Activated B cell treated with CpG ODN at 0.5 μM for 24 hours (primary cell): ENCODE measurements at regions not wholly inside any gene's neighbourhood (a gene's known extent, or its start where the extent isn't known, plus 50 kb on each side); places are given as distances from the start of the nearest gene placed in this dataset.

Experiments
- ATAC-seq: fragments of 200-7000 bp; cut with Tn5 transposase; one replicate; pipeline ENCODE4 v1.10.0; 2021; ENCODE audit warnings: low read depth, mild to moderate bottlenecking, moderate library complexity
- CTCF ChIA-PET: fragments of 350-600 bp; sonication (Branson Sonifier 250); formaldehyde crosslinking; loops from one replicate; lab custom pipeline; 2021; ENCODE audit warnings: antibody characterized with exemption; lab: Charles Lee
- POLR2A ChIA-PET: fragments of 350-600 bp; sonication (Branson Sonifier 250); formaldehyde crosslinking; loops from one replicate; lab custom pipeline; 2021; ENCODE audit warnings: antibody characterized with exemption; lab: Charles Lee
- DNase-seq: peaks from one replicate; pipeline ENCODE4 v3.0.0; 2022
- H3K27ac Mint-ChIP-seq: one replicate; pipeline ENCODE4 v1.8.0; 2020; ENCODE audit warnings: mixed read lengths
- H3K27me3 Mint-ChIP-seq: one replicate; pipeline ENCODE4 v1.8.0; 2021; ENCODE audit warnings: mixed read lengths
- H3K36me3 Mint-ChIP-seq: one replicate; pipeline ENCODE4 v1.8.0; 2021; ENCODE audit warnings: low read depth, mixed read lengths
- H3K4me1 Mint-ChIP-seq: one replicate; pipeline ENCODE4 v1.8.0; 2021; ENCODE audit warnings: mixed read lengths
- H3K4me3 Mint-ChIP-seq: one replicate; pipeline ENCODE4 v1.8.0; 2020; ENCODE audit warnings: mild to moderate bottlenecking, mixed read lengths
- H3K9me3 Mint-ChIP-seq: one replicate; pipeline ENCODE4 v1.8.0; 2020; ENCODE audit warnings: mixed read lengths
- intact Hi-C: fragments of 100-400 bp; cut with micrococcal nuclease; formaldehyde crosslinking; loops from one replicate; pipeline ENCODE4 v1.15.1; 2024
- TF ChIP-seq, protein P1 (sequence below): fragments of 200-600 bp; IDR thresholded peaks from one replicate; pipeline ENCODE4 v1.8.0; 2022; ENCODE audit warnings: antibody characterized with exemption, mild to moderate bottlenecking

DNA sequence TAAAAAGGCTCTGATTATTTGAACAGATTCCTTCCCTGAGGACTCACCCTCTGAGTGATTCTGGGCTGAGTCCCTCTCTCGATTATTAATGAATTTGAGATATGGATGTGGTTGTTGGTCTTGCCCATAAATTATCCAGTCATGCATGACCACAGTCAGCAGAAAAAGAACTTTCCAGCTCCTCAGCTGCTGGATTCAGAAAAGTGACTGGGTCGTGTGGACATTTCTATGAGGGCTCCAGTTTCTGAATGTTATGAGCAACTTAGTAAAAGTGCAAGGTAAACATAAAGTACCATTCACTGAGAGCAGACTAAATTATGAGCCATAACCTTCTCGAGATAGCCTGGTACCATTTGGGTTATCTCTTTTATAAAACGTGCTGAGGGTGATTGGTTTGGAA lies 100.1 kb upstream of the CLDN10 start:
- no peak overlapping the region for H3K27ac Mint-ChIP-seq
- no peaks in the 10 kb centered on the region for H3K36me3 Mint-ChIP-seq
- no peak overlapping the region for H3K4me3 Mint-ChIP-seq
- ATAC-seq = no peak
- H3K4me1 Mint-ChIP-seq = no peaks in the 10 kb centered on the region
- H3K27me3 Mint-ChIP-seq = peaks cover 3% of the 10 kb centered on the region
- DNase-seq = no peak
- CTCF ChIA-PET = no interaction called here
- POLR2A ChIA-PET = no interaction called here
- no peaks in the 10 kb centered on the region for H3K9me3 Mint-ChIP-seq
- intact Hi-C loops = no loop called here
- TF ChIP-seq, protein P1, sequence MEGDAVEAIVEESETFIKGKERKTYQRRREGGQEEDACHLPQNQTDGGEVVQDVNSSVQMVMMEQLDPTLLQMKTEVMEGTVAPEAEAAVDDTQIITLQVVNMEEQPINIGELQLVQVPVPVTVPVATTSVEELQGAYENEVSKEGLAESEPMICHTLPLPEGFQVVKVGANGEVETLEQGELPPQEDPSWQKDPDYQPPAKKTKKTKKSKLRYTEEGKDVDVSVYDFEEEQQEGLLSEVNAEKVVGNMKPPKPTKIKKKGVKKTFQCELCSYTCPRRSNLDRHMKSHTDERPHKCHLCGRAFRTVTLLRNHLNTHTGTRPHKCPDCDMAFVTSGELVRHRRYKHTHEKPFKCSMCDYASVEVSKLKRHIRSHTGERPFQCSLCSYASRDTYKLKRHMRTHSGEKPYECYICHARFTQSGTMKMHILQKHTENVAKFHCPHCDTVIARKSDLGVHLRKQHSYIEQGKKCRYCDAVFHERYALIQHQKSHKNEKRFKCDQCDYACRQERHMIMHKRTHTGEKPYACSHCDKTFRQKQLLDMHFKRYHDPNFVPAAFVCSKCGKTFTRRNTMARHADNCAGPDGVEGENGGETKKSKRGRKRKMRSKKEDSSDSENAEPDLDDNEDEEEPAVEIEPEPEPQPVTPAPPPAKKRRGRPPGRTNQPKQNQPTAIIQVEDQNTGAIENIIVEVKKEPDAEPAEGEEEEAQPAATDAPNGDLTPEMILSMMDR = no peak

DNA sequence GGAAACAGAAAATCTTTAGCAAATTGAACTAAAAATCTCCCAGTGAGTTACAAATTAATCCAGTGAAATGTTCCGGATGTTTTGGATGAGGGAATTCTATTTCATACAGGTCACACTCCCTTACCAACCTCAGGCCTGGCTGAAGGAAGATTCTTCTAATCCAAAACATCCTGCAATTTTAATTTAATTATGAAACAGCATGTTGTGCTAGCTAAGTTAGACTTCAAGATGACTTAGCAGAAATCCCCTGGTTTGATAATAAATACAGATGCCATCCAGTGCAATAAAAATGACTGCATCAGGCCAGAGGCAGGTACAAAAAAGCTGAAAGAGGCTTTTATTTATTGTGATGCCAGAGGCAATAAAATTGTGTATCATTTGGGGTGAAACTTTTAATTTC lies 96.7 kb upstream of the CLDN10 start:
- H3K36me3 Mint-ChIP-seq = peaks cover 1% of the 10 kb centered on the region
- H3K4me1 Mint-ChIP-seq = no peaks in the 10 kb centered on the region
- peaks cover 7% of the 10 kb centered on the region for H3K9me3 Mint-ChIP-seq
- DNase-seq = no peak
- H3K27ac Mint-ChIP-seq = no peak overlapping the region
- ChIA-PET POLR2A (no interaction called here), CTCF (no interaction called here)
- intact Hi-C loops = no loop called here
- TF ChIP-seq, protein P1 = no peak
- no peaks in the 10 kb centered on the region for H3K27me3 Mint-ChIP-seq
- no peak for ATAC-seq
- H3K4me3 Mint-ChIP-seq = no peak overlapping the region

DNA sequence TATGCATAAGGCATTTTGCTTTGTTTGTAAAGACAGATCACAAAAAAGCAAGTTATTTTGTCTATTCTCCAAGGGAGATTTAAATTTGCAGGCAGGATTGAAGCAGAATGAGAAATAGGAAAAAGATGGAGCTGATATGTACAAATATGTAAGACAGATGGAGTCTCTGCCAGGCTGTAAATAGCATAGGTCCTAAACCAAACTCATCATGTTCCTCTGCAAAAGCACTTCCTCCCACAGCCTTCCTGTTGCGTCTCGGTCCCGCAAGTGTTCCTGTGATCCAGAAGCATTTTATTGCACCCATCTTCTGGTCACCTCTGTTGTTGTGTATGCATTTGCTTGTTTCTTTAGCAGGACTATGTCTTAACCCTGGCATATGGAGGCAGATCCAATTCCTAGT lies 95.7 kb upstream of the CLDN10 start:
- Mint-ChIP-seq H3K27ac (no peak overlapping the region), H3K27me3 (no peaks in the 10 kb centered on the region), H3K4me1 (no peaks in the 10 kb centered on the region), H3K36me3 (peaks cover 1% of the 10 kb centered on the region), H3K9me3 (peaks cover 7% of the 10 kb centered on the region), H3K4me3 (no peak overlapping the region)
- ChIA-PET CTCF (no interaction called here), POLR2A (no interaction called here)
- DNase-seq (no peak), ATAC-seq (no peak)
- TF ChIP-seq, protein P1 = no peak
- intact Hi-C loops = no loop called here

DNA sequence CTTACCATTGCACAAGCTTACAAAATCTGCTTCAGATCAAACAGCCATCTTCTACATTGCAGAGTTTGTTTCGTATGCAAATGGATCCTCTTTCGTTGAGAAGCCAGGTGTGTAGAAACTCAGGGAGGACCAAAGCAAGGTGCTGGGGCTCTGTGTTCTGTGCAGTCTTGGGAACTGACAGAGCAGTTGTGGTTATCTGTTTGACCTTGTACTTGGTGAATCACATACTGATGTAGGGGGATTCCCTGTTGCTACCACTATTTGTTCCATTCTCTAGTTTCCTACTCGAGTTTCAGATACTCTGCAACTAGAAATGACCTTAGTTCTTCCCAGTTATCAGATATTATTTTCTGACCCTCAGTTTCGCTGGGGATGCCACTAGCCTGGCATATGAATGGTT lies 95.2 kb upstream of the CLDN10 start:
- no peak overlapping the region for H3K27ac Mint-ChIP-seq
- POLR2A ChIA-PET = no interaction called here

DNA sequence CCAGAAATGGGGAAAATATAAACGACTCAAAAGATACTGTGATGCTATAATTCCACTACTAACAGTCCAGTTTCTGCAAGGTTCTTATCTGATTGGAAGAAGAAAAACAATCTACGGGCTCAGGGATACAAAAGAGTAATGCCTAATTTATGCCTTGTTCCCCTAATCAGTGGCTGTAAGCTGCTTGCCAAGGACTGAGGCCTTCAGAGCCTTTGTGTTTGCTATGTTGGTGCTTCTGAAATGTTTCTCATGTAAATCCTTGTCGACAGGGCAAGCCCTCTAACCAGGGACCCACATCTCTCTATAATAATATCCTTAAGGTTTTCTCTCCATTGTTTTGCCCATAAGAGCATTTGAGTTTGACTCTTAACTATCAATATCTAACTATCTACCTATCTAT lies 89.7 kb upstream of the CLDN10 start:
- Mint-ChIP-seq H3K4me3 (no peak overlapping the region), H3K9me3 (peaks cover 7% of the 10 kb centered on the region), H3K27ac (no peak overlapping the region), H3K4me1 (no peaks in the 10 kb centered on the region), H3K36me3 (peaks cover 1% of the 10 kb centered on the region), H3K27me3 (no peaks in the 10 kb centered on the region)
- no peak for DNase-seq
- POLR2A ChIA-PET = no interaction called here
- no peak for ATAC-seq
- CTCF ChIA-PET = no interaction called here
- intact Hi-C loops = no loop called here
- TF ChIP-seq, protein P1 = no peak

More for the DNA sequence above, 95.2 kb upstream of the CLDN10 start:
- intact Hi-C loops = no loop called here
- H3K36me3 Mint-ChIP-seq = peaks cover 1% of the 10 kb centered on the region
- CTCF ChIA-PET = no interaction called here
- TF ChIP-seq, protein P1 = no peak
- no peaks in the 10 kb centered on the region for H3K4me1 Mint-ChIP-seq
- no peak overlapping the region for H3K4me3 Mint-ChIP-seq
- ATAC-seq (no peak), DNase-seq (no peak)
- peaks cover 7% of the 10 kb centered on the region for H3K9me3 Mint-ChIP-seq
- H3K27me3 Mint-ChIP-seq = no peaks in the 10 kb centered on the region
